Stimulated activated CD8-positive, alpha-beta memory T cell treated with anti-CD3 and anti-CD28 coated beads, Interleukin-15, amount 100 ng/mL, for 1 hour (primary cell): ENCODE measurements at regions not wholly inside any gene's neighbourhood (a gene's known extent, or its start where the extent isn't known, plus 50 kb on each side); places are given as distances from the start of the nearest gene placed in this dataset.
"Not testable (repeated sequence)": the region's sequence is repeated elsewhere in the genome, so short reads cannot be mapped to it uniquely, and the experiment has no call there.

Experiments used
- DNase-seq: peaks from one replicate; pipeline ENCODE4 v3.0.0-alpha.2; 2020; ENCODE audit warnings: low read depth

GRCh38 chr2:8230466-8230865 lies 451.4 kb upstream of the ID2 start:
- no peak for DNase-seq

- DNase-seq: no peak
Measured at GRCh38 chr2:8231902-8232301, 450.0 kb upstream of the ID2 start.

- no peak for DNase-seq
Measured at GRCh38 chr2:8232871-8233270, 449.0 kb upstream of the ID2 start.

- no peak for DNase-seq
Measured at GRCh38 chr2:8234253-8234652, 447.6 kb upstream of the ID2 start.

GRCh38 chr2:8234757-8235374 lies 447.0 kb upstream of the ID2 start:
- no peak for DNase-seq

- no peak for DNase-seq
Measured at GRCh38 chr2:8235419-8235818, 446.4 kb upstream of the ID2 start.

- no peak for DNase-seq
Measured at GRCh38 chr2:8236391-8236790, 445.5 kb upstream of the ID2 start.

GRCh38 chr2:8238521-8239230 lies 443.2 kb upstream of the ID2 start:
- no peak for DNase-seq

GRCh38 chr2:8239531-8240088 lies 442.2 kb upstream of the ID2 start:
- no peak for DNase-seq

- DNase-seq: no peak
Measured at GRCh38 chr2:8241317-8241716, 440.5 kb upstream of the ID2 start.

- no peak for DNase-seq
Measured at GRCh38 chr2:8242739-8243138, 439.1 kb upstream of the ID2 start.

GRCh38 chr2:8243748-8244400 lies 438.0 kb upstream of the ID2 start:
- no peak for DNase-seq

- DNase-seq: no peak
Measured at GRCh38 chr2:8244639-8245038, 437.2 kb upstream of the ID2 start.

- no peak for DNase-seq
Measured at GRCh38 chr2:8246137-8246536, 435.7 kb upstream of the ID2 start.

GRCh38 chr2:8247905-8248622 lies 433.8 kb upstream of the ID2 start:
- no peak for DNase-seq

- no peak for DNase-seq
Measured at GRCh38 chr2:8248623-8248957, 433.3 kb upstream of the ID2 start.

- DNase-seq: no peak
Measured at GRCh38 chr2:8249141-8249540, 432.7 kb upstream of the ID2 start.

- DNase-seq: no peak
Measured at GRCh38 chr2:8249769-8250168, 432.1 kb upstream of the ID2 start.

GRCh38 chr2:8250290-8250689 lies 431.6 kb upstream of the ID2 start:
- DNase-seq: not testable (repeated sequence)

GRCh38 chr2:8251291-8251690 lies 430.6 kb upstream of the ID2 start:
- DNase-seq: no peak

- no peak for DNase-seq
Measured at GRCh38 chr2:8251856-8252255, 430.0 kb upstream of the ID2 start.

- DNase-seq: no peak
Measured at GRCh38 chr2:8252997-8253694, 428.7 kb upstream of the ID2 start.
